Suppressor macrophage treated with lipopolysaccharide for 1 hour (primary cell): ENCODE measurements at regions not wholly inside any gene's neighbourhood (a gene's known extent, or its start where the extent isn't known, plus 50 kb on each side); places are given as distances from the start of the nearest gene placed in this dataset.

Experiments
- DNase-seq, 3 donors: peaks; one replicate each; pipeline ENCODE4 v3.0.0-alpha.2; 2020 to 2022

- DNase-seq: no peak
Observed at GRCh38 chr4:115729739-115730266, 616.4 kb upstream of the NDST4 start.

- DNase-seq: no peak
Observed at GRCh38 chr4:115723621-115724020, 610.2 kb upstream of the NDST4 start.

GRCh38 chr4:115720611-115721010 lies 607.2 kb upstream of the NDST4 start:
- no peak for DNase-seq

DNA sequence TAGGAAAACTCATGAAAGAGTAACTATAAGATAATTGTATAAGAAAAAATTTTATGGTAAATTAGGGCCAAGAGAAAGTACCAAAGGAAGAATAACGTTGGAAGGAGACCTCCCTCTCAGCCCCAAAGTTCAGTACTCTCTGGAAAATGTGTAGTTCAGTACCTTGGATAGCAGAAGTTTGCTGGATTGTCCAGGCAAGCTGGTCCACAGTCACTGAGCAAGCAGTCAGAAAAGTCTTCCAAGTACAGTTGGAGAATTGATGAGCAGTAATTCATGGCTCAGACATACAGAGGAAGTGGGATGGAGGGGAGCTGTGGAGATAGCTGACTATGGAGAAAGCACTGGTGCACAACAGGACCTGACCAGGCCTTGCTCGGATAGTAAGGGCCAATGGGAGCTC lies 598.2 kb upstream of the NDST4 start:
- no peak for DNase-seq

GRCh38 chr4:115688961-115689360 lies 575.5 kb upstream of the NDST4 start:
- DNase-seq: no peak

DNA sequence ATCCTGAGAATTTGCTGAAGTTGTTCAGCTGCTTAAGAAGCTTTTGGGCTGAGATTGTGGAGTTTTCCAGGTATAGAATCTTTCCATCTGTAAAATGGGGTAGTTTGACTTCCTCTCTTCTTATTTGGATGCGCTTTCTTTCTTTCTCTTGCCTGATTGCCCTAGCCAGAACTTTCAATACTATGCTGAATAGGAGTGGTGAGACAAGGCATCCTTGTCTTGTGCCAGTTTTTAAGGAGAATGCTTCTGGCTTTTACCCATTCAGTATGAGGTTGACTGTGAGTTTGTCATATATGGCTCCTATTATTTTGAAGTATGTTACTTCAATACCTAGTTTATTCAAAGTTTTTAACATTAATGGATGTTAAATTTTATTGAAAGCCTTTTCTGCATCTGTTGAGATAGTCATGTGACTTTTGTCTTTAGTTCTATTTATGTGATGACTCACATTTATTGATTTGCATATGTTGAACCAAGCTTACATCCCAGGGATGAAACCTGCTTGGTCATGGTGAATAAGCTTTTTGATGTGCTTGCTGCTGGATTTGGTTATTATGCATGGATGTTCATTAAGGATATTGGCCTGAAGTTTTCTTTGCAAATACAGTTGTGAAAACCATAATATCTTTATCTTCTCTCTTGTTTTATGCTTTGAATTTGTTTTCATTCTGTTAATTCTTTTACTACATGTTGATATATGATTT lies 573.8 kb upstream of the NDST4 start:
- DNase-seq: no peak

GRCh38 chr4:115678425-115678941 lies 565.1 kb upstream of the NDST4 start:
- DNase-seq: no peak

GRCh38 chr4:115675719-115676118 lies 562.3 kb upstream of the NDST4 start:
- no peak for DNase-seq

GRCh38 chr4:115674485-115674884 lies 561.1 kb upstream of the NDST4 start:
- no peak for DNase-seq

- DNase-seq: no peak
Observed at GRCh38 chr4:115671581-115671980, 558.2 kb upstream of the NDST4 start.

DNA sequence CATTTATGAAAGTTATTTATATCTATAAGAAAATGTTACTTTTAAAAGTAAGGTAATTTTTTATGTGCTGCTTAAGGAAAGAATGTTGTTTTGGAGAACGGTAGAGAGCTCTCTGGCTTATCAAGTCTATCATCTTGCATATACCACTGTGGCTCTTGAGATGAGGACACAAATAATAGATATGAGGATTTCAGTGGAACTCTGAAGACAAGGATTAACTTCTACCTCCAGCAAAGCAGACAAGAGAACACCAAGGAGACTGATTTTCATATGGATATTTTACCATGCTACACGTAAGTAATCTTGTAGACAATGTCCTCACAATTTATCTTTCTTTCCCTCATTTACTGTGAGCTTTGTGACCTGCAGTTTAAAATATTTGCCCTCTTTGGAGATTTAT lies 557.5 kb upstream of the NDST4 start:
- DNase-seq: no peak

GRCh38 chr4:115668396-115668795 lies 555.0 kb upstream of the NDST4 start:
- no peak for DNase-seq

DNA sequence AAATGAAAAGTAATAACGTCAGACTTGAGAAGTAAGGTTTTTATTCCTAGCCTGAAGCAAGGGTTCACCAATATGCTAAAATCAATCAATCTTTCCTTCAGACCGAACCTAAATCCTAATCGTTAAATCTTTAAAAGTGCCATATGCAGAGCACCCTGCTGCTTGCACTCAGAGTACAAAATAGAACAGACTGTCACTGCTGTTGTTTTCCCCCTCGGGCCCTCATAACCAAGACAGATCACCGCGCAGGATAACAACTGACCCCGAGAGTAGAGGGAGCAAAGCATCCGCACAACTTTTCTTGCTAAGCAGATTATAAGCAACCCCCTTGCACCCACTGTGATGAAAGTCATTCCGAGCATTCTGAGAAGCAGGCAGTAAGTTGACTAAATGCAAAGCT lies 550.9 kb upstream of the NDST4 start:
- no peak for DNase-seq

DNA sequence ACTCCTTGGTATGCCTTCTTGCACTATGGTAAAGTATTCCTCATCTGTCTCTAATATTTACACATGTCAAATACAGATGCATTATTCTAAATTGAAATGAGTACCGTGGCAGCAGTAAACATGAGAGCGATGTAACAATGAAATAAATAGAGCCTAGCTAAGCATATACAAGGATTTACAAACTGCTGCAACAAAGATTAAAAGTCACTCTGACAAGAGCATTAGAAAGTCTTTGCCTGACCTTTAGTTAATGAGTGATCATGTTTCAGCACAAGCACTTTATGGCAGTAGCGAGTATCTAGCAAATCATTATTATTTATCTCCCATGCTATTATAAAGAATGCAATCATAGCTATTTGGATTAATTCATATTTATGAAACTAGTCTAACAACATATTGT lies 547.0 kb upstream of the NDST4 start:
- no peak for DNase-seq

- DNase-seq: no peak
Observed at GRCh38 chr4:115657991-115658650, 544.7 kb upstream of the NDST4 start.

GRCh38 chr4:115655626-115656025 lies 542.2 kb upstream of the NDST4 start:
- no peak for DNase-seq

- DNase-seq: no peak
Observed at GRCh38 chr4:115648786-115649185, 535.4 kb upstream of the NDST4 start.

- DNase-seq: no peak
Observed at GRCh38 chr4:115629270-115629669, 515.9 kb upstream of the NDST4 start.

GRCh38 chr4:115609631-115610030 lies 496.2 kb upstream of the NDST4 start:
- DNase-seq: no peak

DNA sequence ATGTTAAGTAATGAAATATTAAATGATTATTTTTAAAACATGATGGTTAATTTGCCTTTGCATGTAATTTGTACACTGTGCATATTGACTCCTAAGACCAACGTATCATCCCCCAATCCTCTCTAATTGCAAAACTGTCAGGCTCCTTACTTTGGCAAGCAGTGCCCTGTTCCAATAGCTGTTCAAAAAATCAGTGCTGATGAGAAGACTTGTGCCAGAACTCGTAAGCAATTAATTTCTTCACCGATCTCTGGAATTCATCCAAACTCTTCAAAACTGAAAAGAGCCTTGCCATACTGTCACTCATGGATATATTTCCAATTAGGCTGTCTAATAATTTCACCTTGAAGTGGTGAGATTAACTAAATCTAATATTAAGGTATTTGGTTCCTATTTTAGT lies 493.9 kb upstream of the NDST4 start:
- no peak for DNase-seq

DNA sequence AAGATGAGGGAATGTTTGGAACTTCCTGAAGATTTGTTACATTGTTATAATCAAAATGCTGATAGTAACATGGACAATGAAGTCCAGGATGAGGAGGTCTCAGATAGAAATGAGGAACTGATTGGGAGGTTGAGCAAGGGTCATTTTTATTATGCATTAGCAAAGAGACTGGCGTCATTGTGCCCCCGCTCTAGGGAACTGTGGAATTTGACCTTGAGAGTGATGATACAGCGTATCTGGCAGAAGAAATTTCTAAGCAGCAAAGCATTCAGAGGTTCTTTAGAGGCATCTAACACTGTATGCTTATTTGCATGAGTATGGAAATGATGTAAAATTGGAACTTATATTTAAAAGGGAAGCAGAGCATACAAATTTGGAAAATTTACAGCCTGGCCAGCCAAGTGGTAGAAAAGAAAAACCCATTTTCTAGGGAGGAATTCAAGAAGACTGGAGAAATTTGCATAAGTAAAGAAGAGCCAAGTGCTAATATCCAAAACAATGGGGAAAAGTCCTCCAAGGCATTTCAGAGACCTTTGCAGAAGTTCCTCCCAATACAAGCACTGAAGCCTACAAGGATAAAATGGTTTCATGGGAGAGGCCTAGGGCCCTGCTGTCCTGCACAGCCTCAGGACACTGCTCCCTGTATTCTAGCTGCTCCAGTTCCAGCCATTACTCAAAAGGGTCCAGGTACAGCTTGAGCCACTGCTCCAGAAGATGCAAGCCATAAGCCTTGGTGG lies 483.0 kb upstream of the NDST4 start:
- no peak for DNase-seq

DNA sequence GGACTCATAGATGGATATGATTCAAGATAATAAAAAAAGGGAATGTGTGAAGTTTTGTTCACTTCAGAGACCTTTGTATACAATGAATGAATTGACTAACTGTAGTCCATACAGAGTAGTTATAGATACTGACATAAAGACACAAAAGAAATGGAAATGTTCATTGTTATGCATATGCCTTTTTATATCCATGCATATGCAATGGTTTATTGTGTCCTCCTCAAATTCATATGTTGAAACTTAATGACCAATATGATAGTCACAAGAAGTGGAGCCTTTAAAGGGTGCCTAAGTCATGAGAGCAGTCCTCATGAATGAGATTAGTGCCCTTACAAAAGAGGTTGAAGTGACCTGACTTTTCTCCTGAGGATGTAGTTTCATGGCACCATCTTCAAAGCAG lies 467.5 kb upstream of the NDST4 start:
- DNase-seq: no peak

DNA sequence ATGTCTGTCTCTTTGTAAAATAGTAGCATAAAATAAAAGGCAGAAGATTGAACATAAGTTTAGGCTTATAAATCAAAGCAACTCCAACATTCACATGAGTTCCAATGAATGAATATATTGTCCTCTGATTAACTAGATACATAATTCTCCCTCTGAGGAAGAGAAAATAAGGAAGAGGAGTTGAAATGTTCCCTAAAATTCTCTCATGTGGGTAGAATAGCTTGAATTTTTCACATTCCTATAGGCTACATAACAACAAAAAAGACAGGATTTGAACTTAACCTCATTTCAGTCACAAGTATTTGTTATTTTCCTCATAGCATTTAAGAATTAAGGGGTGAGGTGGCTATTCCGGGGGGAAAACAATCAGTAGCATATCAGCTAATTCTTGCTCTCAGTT lies 462.4 kb upstream of the NDST4 start:
- DNase-seq: no peak

GRCh38 chr4:115562506-115562905 lies 449.1 kb upstream of the NDST4 start:
- DNase-seq: no peak
